ENCODE measurements at regions not wholly inside any gene's neighbourhood (a gene's known extent, or its start where the extent isn't known, plus 50 kb on each side); places are given as distances from the start of the nearest gene placed in this dataset.
"Not testable (repeated sequence)": the region's sequence is repeated elsewhere in the genome, so short reads cannot be mapped to it uniquely, and the experiment has no call there.

GRCh38 chr18:59799383-59800015 is 100.3 kb upstream of the PMAIP1 start:
- peak; percentile 33 for DNase-seq

- DNase-seq = no peak
Measured at GRCh38 chr18:59795882-59796281, 98.7 kb upstream of the CCBE1 start.

- DNase-seq = no peak
Measured at GRCh38 chr18:59792353-59792752, 95.1 kb upstream of the CCBE1 start.

GRCh38 chr18:59790346-59790936 is 93.2 kb upstream of the CCBE1 start:
- DNase-seq = not testable (repeated sequence)

GRCh38 chr18:59788791-59789106 is 91.5 kb upstream of the CCBE1 start:
- no peak for DNase-seq

- DNase-seq = peak; percentile 82
Measured at GRCh38 chr18:59787998-59788790, 91.0 kb upstream of the CCBE1 start.

- DNase-seq = no peak
Measured at GRCh38 chr18:59784694-59785093, 87.5 kb upstream of the CCBE1 start.

GRCh38 chr18:59783138-59783537 is 85.9 kb upstream of the CCBE1 start:
- DNase-seq = peak; percentile 88

GRCh38 chr18:59779979-59780378 is 82.8 kb upstream of the CCBE1 start:
- DNase-seq = peak; percentile 92

GRCh38 chr18:59778434-59778833 is 81.2 kb upstream of the CCBE1 start:
- DNase-seq = no peak

GRCh38 chr18:59777636-59778035 is 80.4 kb upstream of the CCBE1 start:
- no peak for DNase-seq

GRCh38 chr18:59769129-59769865 is 72.1 kb upstream of the CCBE1 start:
- DNase-seq = peak; percentile 53

- DNase-seq = no peak
Measured at GRCh38 chr18:59768409-59768808, 71.2 kb upstream of the CCBE1 start.

- DNase-seq = peak; percentile 25
Measured at GRCh38 chr18:59767732-59768131, 70.5 kb upstream of the CCBE1 start.

GRCh38 chr18:59765343-59765742 is 68.1 kb upstream of the CCBE1 start:
- DNase-seq = no peak

- DNase-seq = no peak
Measured at GRCh38 chr18:59764281-59764680, 67.1 kb upstream of the CCBE1 start.

GRCh38 chr18:59763541-59764136 is 66.4 kb upstream of the CCBE1 start:
- DNase-seq = peak; percentile 37

GRCh38 chr18:59760619-59761600 is 63.7 kb upstream of the CCBE1 start:
- no peak for DNase-seq

GRCh38 chr18:59760212-59760611 is 63.0 kb upstream of the CCBE1 start:
- no peak for DNase-seq

GRCh38 chr18:59758837-59759236 is 61.6 kb upstream of the CCBE1 start:
- no peak for DNase-seq

- no peak for DNase-seq
Measured at GRCh38 chr18:59758106-59758505, 60.9 kb upstream of the CCBE1 start.

- no peak for DNase-seq
Measured at GRCh38 chr18:59752666-59753065, 55.4 kb upstream of the CCBE1 start.

Data from EL (cell line).